Hepatocyte (in vitro differentiated cells): ENCODE measurements at regions not wholly inside any gene's neighbourhood (a gene's known extent, or its start where the extent isn't known, plus 50 kb on each side); places are given as distances from the start of the nearest gene placed in this dataset.
"Not testable (repeated sequence)": the region's sequence is repeated elsewhere in the genome, so short reads cannot be mapped to it uniquely, and the experiment has no call there.

Experiments used
- DNase-seq: peaks from one replicate; pipeline ENCODE4 v3.0.0-alpha.2; 2016; ENCODE audit warnings: low spot score
- H2AFZ ChIP-seq: fragments of 200-600 bp; sonication (generic); 2 replicates; pipeline ENCODE4 v1.6.0; 2016; ENCODE audit warnings: antibody characterized with exemption, mild to moderate bottlenecking
- H3K27ac ChIP-seq: fragments of 200-600 bp; sonication (generic); 2 replicates; pipeline ENCODE4 v1.5.1; 2016; ENCODE audit warnings: mild to moderate bottlenecking
- H3K27me3 ChIP-seq: fragments of 200-600 bp; sonication (generic); 2 replicates; pipeline ENCODE4 v1.6.1; 2016
- H3K36me3 ChIP-seq: fragments of 200-600 bp; sonication (generic); replicated peaks from 2 replicates; pipeline ENCODE4 v1.5.1; 2016; ENCODE audit warnings: low read depth; ENCODE audit not compliant: insufficient read depth
- H3K4me1 ChIP-seq: fragments of 200-600 bp; sonication (generic); 2 replicates; pipeline ENCODE4 v1.5.1; 2016; ENCODE audit warnings: mild to moderate bottlenecking, moderate library complexity; ENCODE audit not compliant: insufficient read depth
- H3K4me2 ChIP-seq: fragments of 200-600 bp; sonication (generic); 2 replicates; pipeline ENCODE4 v1.6.0; 2016
- H3K4me3 ChIP-seq: fragments of 200-600 bp; sonication (generic); 2 replicates; pipeline ENCODE4 v1.5.1; 2016; ENCODE audit warnings: mild to moderate bottlenecking
- H3K79me2 ChIP-seq: fragments of 200-600 bp; sonication (generic); 2 replicates; pipeline ENCODE4 v1.6.0; 2017; ENCODE audit warnings: mild to moderate bottlenecking
- H3K9me2 ChIP-seq: fragments of 200-600 bp; sonication (generic); replicated peaks from 2 replicates; pipeline ENCODE4 v1.6.0; 2017; ENCODE audit warnings: mild to moderate bottlenecking; ENCODE audit not compliant: insufficient read depth
- H3K9me3 ChIP-seq: fragments of 200-600 bp; sonication (generic); 2 replicates; pipeline ENCODE4 v1.5.1; 2016; ENCODE audit warnings: low read depth, mild to moderate bottlenecking
- H4K20me1 ChIP-seq: fragments of 200-600 bp; sonication (generic); 2 replicates; pipeline ENCODE4 v1.6.0; 2016; ENCODE audit warnings: mild to moderate bottlenecking; ENCODE audit not compliant: insufficient read depth, poor library complexity, severe bottlenecking
- CTCF ChIP-seq: fragments of 200-600 bp; sonication (generic); IDR thresholded peaks from 2 replicates; pipeline ENCODE4 v1.5.1; 2016; ENCODE audit warnings: antibody characterized with exemption, mild to moderate bottlenecking; ENCODE audit not compliant: poor library complexity
- EZH2 ChIP-seq: fragments of 200-600 bp; sonication (generic); IDR thresholded peaks from 2 replicates; pipeline ENCODE4 v1.6.1; 2016; ENCODE audit warnings: antibody characterized with exemption, mild to moderate bottlenecking, borderline replicate concordance
- EZH2phosphoT487 ChIP-seq: fragments of 200-600 bp; sonication (generic); IDR thresholded peaks from one replicate; pipeline ENCODE4 v1.6.1; 2018; ENCODE audit warnings: antibody characterized with exemption, mild to moderate bottlenecking, low read depth, moderate library complexity; ENCODE audit not compliant: unreplicated experiment, severe bottlenecking
- WGBS: methylation state at CpG from one replicate; pipeline ENCODE4 v1.1.6; 2016; ENCODE audit warnings: low lambda C conversion rate; ENCODE audit errors: missing lambda C conversion rate; 5-methylcytosine and 5-hydroxymethylcytosine counted together

GRCh38 chr18:43341014-43341413 is 63.7 kb upstream of the SYT4 start:
- Histone ChIP-seq H3K27ac (no peak overlapping the region), H3K9me3 (no peaks in the 10 kb centered on the region), H2AFZ (no peak overlapping the region), H3K36me3 (no peaks in the 10 kb centered on the region), H4K20me1 (no peaks in the 10 kb centered on the region), H3K79me2 (no peaks in the 10 kb centered on the region), H3K4me3 (no peak overlapping the region), H3K4me2 (no peak overlapping the region), H3K27me3 (no peaks in the 10 kb centered on the region), H3K4me1 (no peaks in the 10 kb centered on the region), H3K9me2 (no peaks in the 10 kb centered on the region)
- WGBS = 86% methylated on average over 3 of the region's 3 CpGs
- no peak for TF ChIP-seq EZH2
- no peak for TF ChIP-seq EZH2phosphoT487
- no peak for TF ChIP-seq CTCF
- no peak for DNase-seq

GRCh38 chr18:43350176-43350575 is 72.9 kb upstream of the SYT4 start:
- Histone ChIP-seq H3K4me3 (no peak overlapping the region), H4K20me1 (no peaks in the 10 kb centered on the region), H3K79me2 (no peaks in the 10 kb centered on the region), H3K9me2 (peaks cover 4% of the 10 kb centered on the region), H3K4me2 (no peak overlapping the region), H3K4me1 (no peaks in the 10 kb centered on the region), H3K27me3 (no peaks in the 10 kb centered on the region), H3K36me3 (no peaks in the 10 kb centered on the region), H2AFZ (no peak overlapping the region), H3K9me3 (no peaks in the 10 kb centered on the region), H3K27ac (no peak overlapping the region)
- no peak for DNase-seq
- TF ChIP-seq EZH2 (no peak), EZH2phosphoT487 (no peak), CTCF (no peak)
- WGBS = 68% methylated on average over 1 of the region's 1 CpG

GRCh38 chr18:43364535-43364934 is 87.2 kb upstream of the SYT4 start:
- Histone ChIP-seq H3K79me2 (no peaks in the 10 kb centered on the region), H3K9me3 (no peaks in the 10 kb centered on the region), H3K9me2 (no peaks in the 10 kb centered on the region), H3K4me2 (no peak overlapping the region), H4K20me1 (no peaks in the 10 kb centered on the region), H3K4me3 (no peak overlapping the region), H3K36me3 (no peaks in the 10 kb centered on the region), H2AFZ (no peak overlapping the region), H3K27ac (no peak overlapping the region), H3K4me1 (no peaks in the 10 kb centered on the region), H3K27me3 (no peaks in the 10 kb centered on the region)
- no peak for DNase-seq
- TF ChIP-seq EZH2 (no peak), EZH2phosphoT487 (no peak), CTCF (no peak)

GRCh38 chr18:43367895-43368294 is 90.6 kb upstream of the SYT4 start:
- no peak for TF ChIP-seq CTCF
- TF ChIP-seq EZH2phosphoT487 = no peak
- no peak for TF ChIP-seq EZH2
- Histone ChIP-seq H3K36me3 (no peaks in the 10 kb centered on the region), H3K9me3 (no peaks in the 10 kb centered on the region), H3K27ac (no peak overlapping the region), H2AFZ (no peak overlapping the region), H3K27me3 (no peaks in the 10 kb centered on the region), H3K4me1 (no peaks in the 10 kb centered on the region), H3K79me2 (no peaks in the 10 kb centered on the region), H4K20me1 (no peaks in the 10 kb centered on the region), H3K4me3 (no peak overlapping the region), H3K9me2 (no peaks in the 10 kb centered on the region), H3K4me2 (no peak overlapping the region)
- 69% methylated on average over 2 of the region's 2 CpGs for WGBS
- DNase-seq = no peak

GRCh38 chr18:43369311-43369710 is 92.0 kb upstream of the SYT4 start:
- H3K9me2 ChIP-seq, H3K36me3 ChIP-seq, H3K27ac ChIP-seq, H3K79me2 ChIP-seq, H2AFZ ChIP-seq, H3K27me3 ChIP-seq, H3K4me1 ChIP-seq, H3K9me3 ChIP-seq, H3K4me3 ChIP-seq, DNase-seq, H3K4me2 ChIP-seq, H4K20me1 ChIP-seq: not testable (repeated sequence)
- WGBS = 92% methylated on average over 5 of the region's 5 CpGs
